ENCODE measurements at regions not wholly inside any gene's neighbourhood (a gene's known extent, or its start where the extent isn't known, plus 50 kb on each side); places are given as distances from the start of the nearest gene placed in this dataset.

- Histone ChIP-seq H2AFZ (ENCODE audit: low read length) (no peak overlapping the region), H4K20me1 (ENCODE audit: insufficient read depth, low read length) (no peaks in the 10 kb centered on the region), H3K9me3 (ENCODE audit: low read length) (no peaks in the 10 kb centered on the region), H3K4me2 (ENCODE audit: low read length) (no peak overlapping the region), H3K4me1 (ENCODE audit: insufficient read depth, low read length, poor library complexity, severe bottlenecking) (no peaks in the 10 kb centered on the region), H3K27ac (ENCODE audit: low read depth, low read length, poor library complexity, severe bottlenecking) (no peak overlapping the region), H3K4me3 (ENCODE audit: low read depth, low read length, poor library complexity, severe bottlenecking) (no peak overlapping the region), H3K79me2 (ENCODE audit: insufficient read depth, low read depth, low read length) (no peaks in the 10 kb centered on the region), H3K36me3 (ENCODE audit: insufficient read depth, low read length) (no peaks in the 10 kb centered on the region), H3K9me2 (ENCODE audit: insufficient read depth, low read length) (no peaks in the 10 kb centered on the region)
- intact Hi-C loops (cut with micrococcal nuclease; ENCODE audit: unreplicated experiment), result no loop called here
- CTCF ChIA-PET (ENCODE audit: unreplicated experiment), result no interaction called here
- POLR2A ChIA-PET, result no interaction called here
- no peak for TF ChIP-seq EZH2phosphoT487 (IDR thresholded peaks at IDR 0.05; ENCODE audit: borderline replicate concordance, low read depth, low read length)
- TF ChIP-seq, protein P1, sequence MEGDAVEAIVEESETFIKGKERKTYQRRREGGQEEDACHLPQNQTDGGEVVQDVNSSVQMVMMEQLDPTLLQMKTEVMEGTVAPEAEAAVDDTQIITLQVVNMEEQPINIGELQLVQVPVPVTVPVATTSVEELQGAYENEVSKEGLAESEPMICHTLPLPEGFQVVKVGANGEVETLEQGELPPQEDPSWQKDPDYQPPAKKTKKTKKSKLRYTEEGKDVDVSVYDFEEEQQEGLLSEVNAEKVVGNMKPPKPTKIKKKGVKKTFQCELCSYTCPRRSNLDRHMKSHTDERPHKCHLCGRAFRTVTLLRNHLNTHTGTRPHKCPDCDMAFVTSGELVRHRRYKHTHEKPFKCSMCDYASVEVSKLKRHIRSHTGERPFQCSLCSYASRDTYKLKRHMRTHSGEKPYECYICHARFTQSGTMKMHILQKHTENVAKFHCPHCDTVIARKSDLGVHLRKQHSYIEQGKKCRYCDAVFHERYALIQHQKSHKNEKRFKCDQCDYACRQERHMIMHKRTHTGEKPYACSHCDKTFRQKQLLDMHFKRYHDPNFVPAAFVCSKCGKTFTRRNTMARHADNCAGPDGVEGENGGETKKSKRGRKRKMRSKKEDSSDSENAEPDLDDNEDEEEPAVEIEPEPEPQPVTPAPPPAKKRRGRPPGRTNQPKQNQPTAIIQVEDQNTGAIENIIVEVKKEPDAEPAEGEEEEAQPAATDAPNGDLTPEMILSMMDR (conservative IDR thresholded peaks at IDR 0.05; ENCODE audit: low read length), result no peak
- no peak for DNase-seq (ENCODE audit: low spot score)
- no TSS peak for BruUV-seq (replicated peaks)
Observed at GRCh38 chr4:114464726-114465272, 133.8 kb upstream of the UGT8 start.

DNA sequence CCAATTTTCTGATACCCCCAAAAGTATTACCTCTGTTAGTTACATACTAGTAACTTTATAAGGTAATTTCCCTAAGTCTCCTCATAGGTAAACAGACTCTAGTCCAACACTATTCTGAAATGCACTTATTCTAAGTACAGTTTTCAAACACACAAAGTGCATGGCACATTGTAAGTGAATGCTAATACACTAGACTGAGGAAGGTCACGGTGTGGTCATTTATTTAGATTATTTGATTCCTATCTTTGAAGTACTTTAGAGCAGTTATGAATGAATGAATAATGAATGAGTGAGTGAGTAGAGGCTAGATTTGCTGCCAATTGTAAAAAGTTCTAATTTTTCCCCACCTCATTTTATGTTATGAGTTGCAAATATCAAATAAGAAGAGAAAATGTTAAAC lies 132.8 kb upstream of the UGT8 start:
- Histone ChIP-seq H4K20me1 (ENCODE audit: insufficient read depth, low read length) (no peaks in the 10 kb centered on the region), H3K4me1 (ENCODE audit: insufficient read depth, low read length, poor library complexity, severe bottlenecking) (no peaks in the 10 kb centered on the region), H3K4me2 (ENCODE audit: low read length) (no peak overlapping the region), H3K36me3 (ENCODE audit: insufficient read depth, low read length) (no peaks in the 10 kb centered on the region), H2AFZ (ENCODE audit: low read length) (no peak overlapping the region), H3K4me3 (ENCODE audit: low read depth, low read length, poor library complexity, severe bottlenecking) (no peak overlapping the region), H3K9me2 (ENCODE audit: insufficient read depth, low read length) (no peaks in the 10 kb centered on the region), H3K79me2 (ENCODE audit: insufficient read depth, low read depth, low read length) (no peaks in the 10 kb centered on the region), H3K9me3 (ENCODE audit: low read length) (no peaks in the 10 kb centered on the region), H3K27ac (ENCODE audit: low read depth, low read length, poor library complexity, severe bottlenecking) (no peak overlapping the region)
- POLR2A ChIA-PET, result no interaction called here
- BruUV-seq (replicated peaks), result no TSS peak
- no peak for DNase-seq (ENCODE audit: low spot score)
- CTCF ChIA-PET (ENCODE audit: unreplicated experiment), result no interaction called here
- intact Hi-C loops (cut with micrococcal nuclease; ENCODE audit: unreplicated experiment), result no loop called here
- TF ChIP-seq EZH2phosphoT487 (IDR thresholded peaks at IDR 0.05; ENCODE audit: borderline replicate concordance, low read depth, low read length), result no peak
- TF ChIP-seq, protein P1 (conservative IDR thresholded peaks at IDR 0.05; ENCODE audit: low read length), result no peak

DNA sequence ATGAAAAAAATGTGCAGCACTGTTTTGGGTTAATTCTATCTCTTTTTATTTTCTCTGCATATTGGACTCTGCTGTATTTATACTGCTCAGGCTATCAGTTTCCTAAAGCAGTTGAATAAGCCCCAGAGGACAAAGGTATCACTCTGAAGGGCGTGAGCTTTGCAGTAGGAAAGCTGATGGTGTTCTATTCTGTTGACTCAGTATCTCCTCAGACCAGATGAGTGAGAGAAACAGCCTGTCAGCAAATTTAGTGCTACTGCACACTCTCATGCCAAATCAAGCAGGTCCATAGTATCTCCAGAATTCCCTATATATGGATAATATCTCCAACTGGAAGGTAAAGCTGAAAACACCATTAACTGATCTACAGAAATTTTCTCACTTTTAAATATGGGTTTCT lies 132.3 kb upstream of the UGT8 start:
- intact Hi-C loops (cut with micrococcal nuclease; ENCODE audit: unreplicated experiment), result no loop called here
- POLR2A ChIA-PET, result no interaction called here

More for the DNA sequence above, 132.3 kb upstream of the UGT8 start:
- CTCF ChIA-PET (ENCODE audit: unreplicated experiment), result no interaction called here
- no peaks in the 10 kb centered on the region for H3K36me3 ChIP-seq (ENCODE audit: insufficient read depth, low read length)
- H3K4me3 ChIP-seq (ENCODE audit: low read depth, low read length, poor library complexity, severe bottlenecking), result no peak overlapping the region
- H3K9me3 ChIP-seq (ENCODE audit: low read length), result no peaks in the 10 kb centered on the region
- H3K9me2 ChIP-seq (ENCODE audit: insufficient read depth, low read length), result no peaks in the 10 kb centered on the region
- BruUV-seq (replicated peaks), result no TSS peak
- no peak for TF ChIP-seq EZH2phosphoT487 (IDR thresholded peaks at IDR 0.05; ENCODE audit: borderline replicate concordance, low read depth, low read length)
- TF ChIP-seq, protein P1 (conservative IDR thresholded peaks at IDR 0.05; ENCODE audit: low read length), result no peak
- no peaks in the 10 kb centered on the region for H3K79me2 ChIP-seq (ENCODE audit: insufficient read depth, low read depth, low read length)
- H4K20me1 ChIP-seq (ENCODE audit: insufficient read depth, low read length), result no peaks in the 10 kb centered on the region
- no peak for DNase-seq (ENCODE audit: low spot score)
- H3K4me1 ChIP-seq (ENCODE audit: insufficient read depth, low read length, poor library complexity, severe bottlenecking), result no peaks in the 10 kb centered on the region
- no peak overlapping the region for H2AFZ ChIP-seq (ENCODE audit: low read length)
- H3K4me2 ChIP-seq (ENCODE audit: low read length), result no peak overlapping the region
- H3K27ac ChIP-seq (ENCODE audit: low read depth, low read length, poor library complexity, severe bottlenecking), result no peak overlapping the region

Measured in OCI-LY7 (cell line).